ENCODE measurements at regions not wholly inside any gene's neighbourhood (a gene's known extent, or its start where the extent isn't known, plus 50 kb on each side); places are given as distances from the start of the nearest gene placed in this dataset.

DNA sequence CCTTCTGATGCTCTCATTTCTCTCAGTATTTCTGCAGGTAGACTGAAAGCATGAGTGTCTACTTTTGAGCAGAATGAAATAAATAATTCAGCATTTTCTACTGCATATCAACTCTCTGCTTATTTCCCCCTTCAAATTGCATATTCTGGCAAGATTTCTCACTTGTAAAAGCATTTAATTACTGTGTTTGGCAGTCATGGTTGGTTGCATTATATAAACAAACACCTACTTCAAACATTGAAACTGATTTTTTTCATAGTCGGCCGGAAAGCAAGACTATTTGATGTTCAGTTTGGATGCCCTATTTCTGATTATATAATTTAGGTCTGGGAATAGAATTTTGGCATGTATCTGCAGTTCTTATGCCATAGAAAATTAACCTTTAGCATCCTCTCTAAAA lies 73.1 kb downstream of the PLEKHG1 start:
- TF ChIP-seq EZH2 (IDR thresholded peaks at IDR 0.05; ENCODE audit: low read depth) = no peak
- TF ChIP-seq, protein P1, sequence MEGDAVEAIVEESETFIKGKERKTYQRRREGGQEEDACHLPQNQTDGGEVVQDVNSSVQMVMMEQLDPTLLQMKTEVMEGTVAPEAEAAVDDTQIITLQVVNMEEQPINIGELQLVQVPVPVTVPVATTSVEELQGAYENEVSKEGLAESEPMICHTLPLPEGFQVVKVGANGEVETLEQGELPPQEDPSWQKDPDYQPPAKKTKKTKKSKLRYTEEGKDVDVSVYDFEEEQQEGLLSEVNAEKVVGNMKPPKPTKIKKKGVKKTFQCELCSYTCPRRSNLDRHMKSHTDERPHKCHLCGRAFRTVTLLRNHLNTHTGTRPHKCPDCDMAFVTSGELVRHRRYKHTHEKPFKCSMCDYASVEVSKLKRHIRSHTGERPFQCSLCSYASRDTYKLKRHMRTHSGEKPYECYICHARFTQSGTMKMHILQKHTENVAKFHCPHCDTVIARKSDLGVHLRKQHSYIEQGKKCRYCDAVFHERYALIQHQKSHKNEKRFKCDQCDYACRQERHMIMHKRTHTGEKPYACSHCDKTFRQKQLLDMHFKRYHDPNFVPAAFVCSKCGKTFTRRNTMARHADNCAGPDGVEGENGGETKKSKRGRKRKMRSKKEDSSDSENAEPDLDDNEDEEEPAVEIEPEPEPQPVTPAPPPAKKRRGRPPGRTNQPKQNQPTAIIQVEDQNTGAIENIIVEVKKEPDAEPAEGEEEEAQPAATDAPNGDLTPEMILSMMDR (conservative IDR thresholded peaks at IDR 0.05) = no peak

Measured in PC-9 (cell line).